Gastroesophageal sphincter (tissue), 3 donors: ENCODE measurements at regions not wholly inside any gene's neighbourhood (a gene's known extent, or its start where the extent isn't known, plus 50 kb on each side); places are given as distances from the start of the nearest gene placed in this dataset.
"Not testable (repeated sequence)": the region's sequence is repeated elsewhere in the genome, so short reads cannot be mapped to it uniquely, and the experiment has no call there.

Experiments used
- POLR2AphosphoS5 ChIP-seq: sonication (generic); formaldehyde crosslinking; IDR thresholded peaks from one replicate; pipeline ENCODE4 v1.6.1; 2017; ENCODE audit warnings: antibody characterized with exemption
- TF ChIP-seq, protein P1 (sequence below), 4 experiments: fragments of 200-600 bp in 2 of 4; fragments of 450-650 bp in 2 of 4; sonication (generic) in 1 of 4; IDR thresholded peaks; one replicate each; pipeline ENCODE4 v1.5.1; 2017 to 2019; ENCODE audit warnings: antibody characterized with exemption in 4 of 4, mild to moderate bottlenecking in 2 of 4, moderate library complexity in 2 of 4

- TF ChIP-seq POLR2AphosphoS5 = not testable (repeated sequence)
- TF ChIP-seq, protein P1, sequence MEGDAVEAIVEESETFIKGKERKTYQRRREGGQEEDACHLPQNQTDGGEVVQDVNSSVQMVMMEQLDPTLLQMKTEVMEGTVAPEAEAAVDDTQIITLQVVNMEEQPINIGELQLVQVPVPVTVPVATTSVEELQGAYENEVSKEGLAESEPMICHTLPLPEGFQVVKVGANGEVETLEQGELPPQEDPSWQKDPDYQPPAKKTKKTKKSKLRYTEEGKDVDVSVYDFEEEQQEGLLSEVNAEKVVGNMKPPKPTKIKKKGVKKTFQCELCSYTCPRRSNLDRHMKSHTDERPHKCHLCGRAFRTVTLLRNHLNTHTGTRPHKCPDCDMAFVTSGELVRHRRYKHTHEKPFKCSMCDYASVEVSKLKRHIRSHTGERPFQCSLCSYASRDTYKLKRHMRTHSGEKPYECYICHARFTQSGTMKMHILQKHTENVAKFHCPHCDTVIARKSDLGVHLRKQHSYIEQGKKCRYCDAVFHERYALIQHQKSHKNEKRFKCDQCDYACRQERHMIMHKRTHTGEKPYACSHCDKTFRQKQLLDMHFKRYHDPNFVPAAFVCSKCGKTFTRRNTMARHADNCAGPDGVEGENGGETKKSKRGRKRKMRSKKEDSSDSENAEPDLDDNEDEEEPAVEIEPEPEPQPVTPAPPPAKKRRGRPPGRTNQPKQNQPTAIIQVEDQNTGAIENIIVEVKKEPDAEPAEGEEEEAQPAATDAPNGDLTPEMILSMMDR (IDR thresholded peaks at IDR 0.05) = not testable (repeated sequence)
Measured at GRCh38 chrX:3795411-3795810, 82.0 kb upstream of the PRKX start.
